Epidermal melanocyte (primary cell): ENCODE measurements at regions not wholly inside any gene's neighbourhood (a gene's known extent, or its start where the extent isn't known, plus 50 kb on each side); places are given as distances from the start of the nearest gene placed in this dataset.
"Not testable (repeated sequence)": the region's sequence is repeated elsewhere in the genome, so short reads cannot be mapped to it uniquely, and the experiment has no call there.

Experiments
- DNase-seq: peaks from one replicate; pipeline ENCODE4 v3.0.0; 2011; ENCODE audit warnings: low spot score; ENCODE audit not compliant: insufficient read length

DNA sequence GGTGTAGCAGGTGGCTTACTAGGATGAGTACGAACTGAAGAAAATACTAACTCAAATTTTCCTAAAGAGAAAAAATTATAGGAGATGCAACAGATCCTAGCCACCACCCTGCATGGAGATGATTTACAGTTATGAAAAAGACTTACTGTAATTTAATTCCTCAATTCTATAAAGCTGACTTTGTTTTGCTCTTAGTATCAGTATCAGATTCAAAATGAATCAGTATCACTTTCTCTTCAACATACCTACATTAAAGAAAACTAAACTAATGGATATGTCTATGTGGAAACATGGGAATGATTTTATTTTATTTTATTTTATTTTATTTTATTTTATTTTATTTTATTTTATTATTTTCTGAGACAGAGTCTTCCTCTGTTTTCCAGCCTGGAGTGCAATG, 525.8 kb downstream of the NLGN4X start:
- no peak for DNase-seq

- DNase-seq: no peak
Observed at GRCh38 chrX:5695971-5696370, 532.7 kb downstream of the NLGN4X start.

DNA sequence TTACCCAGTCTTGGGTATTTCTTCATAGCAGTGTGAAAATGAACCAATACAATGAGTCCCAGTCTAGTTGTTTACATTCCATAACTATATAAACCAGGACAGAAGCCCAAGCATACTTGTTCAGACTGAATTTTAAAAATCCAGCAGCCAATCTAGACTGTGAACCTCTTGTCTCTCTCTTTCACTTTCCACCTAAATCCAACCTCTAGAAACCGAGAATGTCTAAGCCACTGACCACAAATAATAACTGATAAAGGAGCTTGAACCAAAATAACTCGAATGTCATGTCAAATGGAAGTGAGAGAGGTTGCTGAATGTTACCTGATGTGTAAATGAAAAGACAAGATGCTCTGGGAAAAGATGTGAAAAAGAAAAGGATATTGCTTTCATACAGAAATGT, 544.7 kb downstream of the NLGN4X start:
- DNase-seq: no peak

DNA sequence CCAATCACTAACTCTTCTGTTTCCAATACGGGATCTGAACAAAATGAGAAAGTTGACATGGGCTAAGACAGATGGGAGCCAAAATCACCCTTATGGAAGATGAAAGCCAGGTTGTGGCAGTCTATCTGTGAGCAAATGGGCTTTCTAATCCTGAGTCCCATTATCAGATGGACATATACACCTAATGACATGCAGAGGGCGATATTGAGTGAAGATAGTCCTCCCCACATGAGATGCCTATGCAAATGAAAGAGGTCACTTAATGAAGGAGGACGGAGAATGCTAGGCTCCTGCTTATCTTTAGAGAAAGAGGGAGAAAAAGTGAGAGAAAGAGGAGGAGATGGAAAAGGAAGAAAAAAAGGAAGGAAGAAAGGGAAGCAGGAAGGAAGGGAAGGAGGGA, 547.5 kb downstream of the NLGN4X start:
- no peak for DNase-seq

- no peak for DNase-seq
Observed at GRCh38 chrX:5674036-5674435, 554.6 kb downstream of the NLGN4X start.

DNA sequence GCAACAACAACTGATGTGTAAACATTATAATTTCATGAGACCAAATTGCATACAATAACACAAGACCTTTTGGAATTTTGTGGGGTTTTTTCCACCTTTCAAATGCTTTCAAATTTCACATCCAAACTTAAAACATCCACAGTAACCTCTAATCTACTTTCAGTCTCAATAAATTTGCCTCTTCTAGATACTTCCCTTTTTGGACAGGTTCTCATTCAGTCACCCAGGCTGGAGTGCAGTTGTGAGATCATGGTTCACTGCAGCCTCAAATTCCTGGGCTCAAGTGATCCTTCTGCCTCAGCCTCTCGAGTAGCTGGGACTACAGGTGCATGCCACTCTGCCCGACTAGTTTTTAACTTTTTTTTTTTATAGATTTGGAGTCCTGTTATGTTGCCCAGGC, 556.6 kb downstream of the NLGN4X start:
- no peak for DNase-seq

- not testable (repeated sequence) for DNase-seq
Observed at GRCh38 chrX:5666689-5667088, 562.0 kb downstream of the NLGN4X start.

- no peak for DNase-seq
Observed at GRCh38 chrX:5656544-5656943, 572.1 kb downstream of the NLGN4X start.

GRCh38 chrX:5650904-5651303, 577.8 kb downstream of the NLGN4X start:
- DNase-seq: no peak

- DNase-seq: no peak
Observed at GRCh38 chrX:5648941-5649568, 579.6 kb downstream of the NLGN4X start.

GRCh38 chrX:5646818-5647217, 581.8 kb downstream of the NLGN4X start:
- no peak for DNase-seq

DNA sequence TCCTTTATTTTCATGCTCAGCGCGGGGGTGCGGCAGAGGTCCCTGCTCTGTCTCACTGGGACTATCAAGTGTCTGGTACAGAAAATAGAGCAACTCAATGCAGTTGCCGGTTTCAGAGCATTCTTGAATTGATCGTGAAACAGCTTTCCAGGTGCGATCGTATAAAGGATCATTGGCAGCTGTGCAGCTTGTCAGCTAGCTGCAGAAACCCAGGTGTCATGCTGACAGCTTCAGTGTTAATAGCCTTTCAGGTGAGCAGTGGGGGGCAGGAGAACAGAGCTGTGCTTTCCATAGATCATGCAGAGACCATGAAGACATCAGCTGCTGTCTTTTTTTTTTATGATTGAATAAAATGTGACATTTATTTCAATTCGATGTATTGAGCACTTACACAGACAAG, 583.9 kb downstream of the NLGN4X start:
- DNase-seq: no peak

DNA sequence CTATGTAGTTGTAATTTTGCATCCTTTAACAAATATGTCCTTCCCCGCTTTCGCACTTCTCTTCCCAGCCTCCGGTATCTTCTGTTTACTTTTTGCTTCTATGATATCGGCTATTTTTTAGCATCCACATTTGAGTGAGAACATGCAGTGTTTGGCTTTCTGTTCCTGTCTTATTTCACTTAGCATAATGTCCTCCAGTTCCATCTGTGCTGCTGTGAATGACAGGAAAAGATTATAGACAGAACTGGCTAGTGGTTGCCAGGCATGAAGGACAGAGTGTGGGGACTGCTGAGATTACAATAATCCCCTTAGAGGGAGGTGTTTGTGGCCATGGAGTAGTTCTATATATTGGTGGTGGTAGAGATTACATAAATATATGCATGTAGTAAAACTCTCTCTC, 588.6 kb downstream of the NLGN4X start:
- DNase-seq: no peak

DNA sequence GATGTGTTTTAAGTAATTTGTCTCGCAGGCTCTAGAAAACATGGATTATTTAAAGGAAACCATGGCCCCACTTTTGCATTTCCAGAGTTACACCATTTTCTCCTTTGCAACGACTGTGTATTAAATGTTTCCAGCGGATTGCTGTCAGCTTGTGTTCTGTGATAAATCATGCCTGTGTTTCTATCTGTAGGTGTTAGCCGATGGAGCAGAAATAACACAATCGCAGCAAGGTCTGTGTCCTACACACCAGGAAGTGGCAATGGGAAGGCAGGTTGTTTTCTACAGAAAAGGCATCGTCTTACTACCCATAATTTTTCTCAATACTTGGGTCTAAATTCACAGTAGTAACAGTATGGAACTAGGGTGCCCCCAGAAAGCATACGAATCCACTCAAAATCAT, 590.1 kb downstream of the NLGN4X start:
- DNase-seq: no peak

GRCh38 chrX:5632887-5633286, 595.8 kb downstream of the NLGN4X start:
- DNase-seq: no peak

GRCh38 chrX:5632061-5632614, 596.5 kb downstream of the NLGN4X start:
- DNase-seq: no peak

DNA sequence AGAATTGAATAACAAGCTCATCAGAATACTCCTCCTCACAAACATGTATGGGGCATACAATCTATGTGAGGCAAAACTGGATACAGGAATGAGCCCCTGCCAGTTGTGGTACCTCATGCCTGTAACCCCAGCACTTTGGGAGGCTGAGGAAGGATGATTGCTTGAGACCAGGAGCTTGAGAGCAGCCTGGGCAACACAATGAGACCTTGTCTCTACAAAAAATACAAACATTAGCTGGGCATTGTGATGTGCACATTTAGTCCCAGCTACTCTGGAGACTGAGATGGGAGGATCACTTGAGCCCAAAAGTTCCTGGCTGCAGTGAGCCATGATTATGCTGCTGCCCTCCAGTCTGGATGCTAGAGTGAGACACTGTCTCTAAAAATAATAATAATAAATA, 611.0 kb downstream of the NLGN4X start:
- DNase-seq: no peak

DNA sequence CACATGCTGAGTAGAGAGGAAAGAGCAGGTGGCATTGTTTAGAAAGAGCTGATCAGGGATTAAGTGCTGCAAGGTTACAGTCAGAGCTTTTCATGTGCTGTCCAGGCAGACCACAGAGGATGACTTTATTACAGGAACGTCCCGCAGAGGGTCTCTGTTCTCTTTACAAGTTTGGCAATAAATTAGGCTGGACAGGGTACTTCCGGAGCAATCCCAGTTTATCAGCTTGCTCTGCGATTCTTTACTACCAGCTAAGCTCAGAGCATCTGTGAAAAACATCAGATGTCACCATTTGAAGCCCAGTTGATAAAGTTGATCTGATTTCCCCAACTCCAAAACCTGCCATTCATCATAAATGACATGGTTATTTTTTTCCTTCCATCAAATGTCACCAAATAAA, 633.1 kb downstream of the NLGN4X start:
- DNase-seq: no peak

GRCh38 chrX:5586726-5587125, 641.9 kb downstream of the NLGN4X start:
- DNase-seq: no peak

DNA sequence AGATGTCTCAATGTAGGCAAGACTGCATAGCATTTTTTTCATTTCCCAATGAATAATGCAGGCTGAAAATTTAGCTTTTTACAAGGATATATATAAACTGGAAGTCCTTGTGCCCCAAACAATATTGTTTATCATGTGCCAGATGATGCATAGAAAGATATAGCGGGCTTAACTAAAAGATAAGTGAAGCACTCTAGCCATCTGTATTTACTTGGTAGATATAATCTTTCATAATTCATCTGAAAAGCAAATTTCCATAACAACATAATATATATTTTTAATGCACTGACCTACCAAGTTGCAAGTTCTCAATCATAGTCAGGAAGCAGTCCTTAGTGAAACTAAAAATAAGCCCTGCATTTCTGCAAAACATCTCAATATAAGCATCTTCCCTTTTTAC, 653.3 kb downstream of the NLGN4X start:
- no peak for DNase-seq

- DNase-seq: no peak
Observed at GRCh38 chrX:5568934-5569333, 659.7 kb downstream of the NLGN4X start.

DNA sequence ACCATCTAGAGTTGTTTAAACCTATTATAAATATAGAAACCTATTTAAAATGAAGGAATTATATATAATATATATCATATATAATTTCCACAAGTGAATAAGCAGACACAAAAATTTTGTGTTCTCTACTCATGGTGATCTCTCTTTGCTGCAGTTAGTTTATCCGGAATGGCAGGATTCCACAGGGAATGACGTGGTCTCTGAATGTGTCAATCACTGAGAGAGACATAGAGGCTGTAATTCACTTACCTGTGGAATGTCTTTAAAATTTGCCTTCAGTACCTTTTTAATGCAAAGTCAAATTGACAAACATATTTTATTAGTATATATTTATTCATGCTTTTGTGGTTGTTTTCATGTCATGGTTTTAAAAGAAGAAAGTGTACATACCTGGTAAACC, 669.3 kb downstream of the NLGN4X start:
- no peak for DNase-seq

- no peak for DNase-seq
Observed at GRCh38 chrX:5549512-5549911, 679.2 kb downstream of the NLGN4X start.

DNA sequence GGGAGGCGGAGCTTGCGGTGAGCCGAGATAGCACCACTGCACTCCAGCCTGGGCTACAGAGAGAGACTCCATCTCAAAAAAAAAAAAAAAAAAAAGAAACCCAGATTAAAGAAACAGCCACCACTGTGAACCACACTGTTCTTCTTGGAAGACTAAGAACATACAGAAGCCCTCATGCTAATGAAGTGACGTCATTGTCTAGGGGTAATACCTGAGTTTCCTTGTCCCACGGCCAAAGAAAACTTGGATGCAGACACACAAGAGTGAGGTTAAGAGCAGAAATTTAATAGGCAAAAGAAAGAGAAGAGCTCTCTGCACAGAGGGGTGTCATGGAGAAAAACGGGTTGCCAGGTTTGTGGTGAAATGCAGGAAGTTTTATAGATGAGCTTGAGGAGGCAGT, 691.6 kb downstream of the NLGN4X start:
- no peak for DNase-seq
